22Rv1 (cell line): ENCODE measurements at regions not wholly inside any gene's neighbourhood (a gene's known extent, or its start where the extent isn't known, plus 50 kb on each side); places are given as distances from the start of the nearest gene placed in this dataset.

Experiments used
- H3K27ac ChIP-seq: fragments of 450-650 bp; 2 replicates; pipeline ENCODE4 v1.5.1; 2017
- ZFX ChIP-seq: fragments of 450-650 bp; IDR thresholded peaks from 2 replicates; pipeline ENCODE4 v1.6.1; 2017; ENCODE audit warnings: antibody characterized with exemption, borderline replicate concordance
- TF ChIP-seq, protein P1 (sequence below): fragments of 450-650 bp; IDR thresholded peaks from 2 replicates; pipeline ENCODE4 v1.5.1; 2017; ENCODE audit warnings: mild to moderate bottlenecking

DNA sequence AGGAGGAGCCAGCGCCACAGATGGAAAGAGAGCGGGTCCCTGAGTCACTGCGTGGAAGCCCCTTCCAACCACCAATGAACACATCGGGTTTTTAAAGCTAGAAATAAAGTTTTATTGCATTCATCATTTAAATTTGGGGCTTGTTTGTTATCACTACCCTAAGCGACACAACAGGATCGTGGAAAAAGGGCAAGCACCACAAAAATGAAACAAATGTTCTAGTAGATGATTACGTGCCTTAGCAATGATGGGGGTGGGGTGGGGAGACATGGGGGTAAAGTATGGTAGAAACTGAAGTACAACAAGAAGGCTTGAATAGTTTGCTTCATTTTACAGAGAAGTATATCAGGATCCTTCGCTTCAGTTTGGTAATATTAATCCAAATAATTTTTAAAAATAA lies 221.6 kb upstream of the ATP10A start:
- no peak overlapping the region for H3K27ac ChIP-seq
- TF ChIP-seq, protein P1, sequence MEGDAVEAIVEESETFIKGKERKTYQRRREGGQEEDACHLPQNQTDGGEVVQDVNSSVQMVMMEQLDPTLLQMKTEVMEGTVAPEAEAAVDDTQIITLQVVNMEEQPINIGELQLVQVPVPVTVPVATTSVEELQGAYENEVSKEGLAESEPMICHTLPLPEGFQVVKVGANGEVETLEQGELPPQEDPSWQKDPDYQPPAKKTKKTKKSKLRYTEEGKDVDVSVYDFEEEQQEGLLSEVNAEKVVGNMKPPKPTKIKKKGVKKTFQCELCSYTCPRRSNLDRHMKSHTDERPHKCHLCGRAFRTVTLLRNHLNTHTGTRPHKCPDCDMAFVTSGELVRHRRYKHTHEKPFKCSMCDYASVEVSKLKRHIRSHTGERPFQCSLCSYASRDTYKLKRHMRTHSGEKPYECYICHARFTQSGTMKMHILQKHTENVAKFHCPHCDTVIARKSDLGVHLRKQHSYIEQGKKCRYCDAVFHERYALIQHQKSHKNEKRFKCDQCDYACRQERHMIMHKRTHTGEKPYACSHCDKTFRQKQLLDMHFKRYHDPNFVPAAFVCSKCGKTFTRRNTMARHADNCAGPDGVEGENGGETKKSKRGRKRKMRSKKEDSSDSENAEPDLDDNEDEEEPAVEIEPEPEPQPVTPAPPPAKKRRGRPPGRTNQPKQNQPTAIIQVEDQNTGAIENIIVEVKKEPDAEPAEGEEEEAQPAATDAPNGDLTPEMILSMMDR = no peak
- no peak for TF ChIP-seq ZFX

DNA sequence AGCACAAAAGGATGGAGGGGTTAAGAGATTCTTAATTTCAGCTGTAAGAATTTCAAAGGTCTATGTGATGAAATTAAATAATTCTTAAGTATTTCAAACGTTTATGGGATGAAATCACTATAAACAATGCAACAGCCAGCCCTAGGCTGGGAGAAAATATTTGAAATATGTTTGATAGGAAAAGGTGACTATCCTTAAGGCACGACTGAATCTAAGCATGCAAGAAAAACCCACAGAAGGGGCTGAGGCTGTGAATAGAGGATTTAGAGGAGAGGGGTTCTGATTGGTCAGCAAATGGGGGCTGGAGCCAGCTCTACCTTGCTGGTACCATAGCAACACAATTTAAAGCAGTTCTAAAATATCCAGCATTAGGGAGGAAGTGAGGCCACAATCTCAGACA lies 220.8 kb upstream of the ATP10A start:
- H3K27ac ChIP-seq = no peak overlapping the region
- TF ChIP-seq, protein P1 = no peak
- no peak for TF ChIP-seq ZFX

DNA sequence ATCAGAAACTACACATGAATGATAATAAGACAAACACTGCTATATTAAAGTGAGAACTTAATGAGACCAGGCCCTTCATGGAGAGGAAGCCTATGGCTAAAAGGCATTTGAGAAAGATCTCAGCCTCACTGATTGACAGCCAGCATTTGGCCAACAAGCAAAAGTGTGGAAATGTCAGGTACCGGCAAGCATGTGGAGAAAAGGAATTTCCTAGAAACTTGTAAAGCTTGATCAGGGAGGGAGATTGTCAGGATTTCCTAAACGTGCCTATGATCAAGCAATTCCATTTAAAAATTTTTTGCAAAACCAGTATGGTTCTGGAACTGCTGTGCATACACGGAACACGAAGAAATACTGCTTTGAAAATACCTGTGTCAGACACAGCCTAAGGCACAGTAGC lies 220.3 kb upstream of the ATP10A start:
- no peak overlapping the region for H3K27ac ChIP-seq
- TF ChIP-seq ZFX = no peak
- TF ChIP-seq, protein P1 = no peak

DNA sequence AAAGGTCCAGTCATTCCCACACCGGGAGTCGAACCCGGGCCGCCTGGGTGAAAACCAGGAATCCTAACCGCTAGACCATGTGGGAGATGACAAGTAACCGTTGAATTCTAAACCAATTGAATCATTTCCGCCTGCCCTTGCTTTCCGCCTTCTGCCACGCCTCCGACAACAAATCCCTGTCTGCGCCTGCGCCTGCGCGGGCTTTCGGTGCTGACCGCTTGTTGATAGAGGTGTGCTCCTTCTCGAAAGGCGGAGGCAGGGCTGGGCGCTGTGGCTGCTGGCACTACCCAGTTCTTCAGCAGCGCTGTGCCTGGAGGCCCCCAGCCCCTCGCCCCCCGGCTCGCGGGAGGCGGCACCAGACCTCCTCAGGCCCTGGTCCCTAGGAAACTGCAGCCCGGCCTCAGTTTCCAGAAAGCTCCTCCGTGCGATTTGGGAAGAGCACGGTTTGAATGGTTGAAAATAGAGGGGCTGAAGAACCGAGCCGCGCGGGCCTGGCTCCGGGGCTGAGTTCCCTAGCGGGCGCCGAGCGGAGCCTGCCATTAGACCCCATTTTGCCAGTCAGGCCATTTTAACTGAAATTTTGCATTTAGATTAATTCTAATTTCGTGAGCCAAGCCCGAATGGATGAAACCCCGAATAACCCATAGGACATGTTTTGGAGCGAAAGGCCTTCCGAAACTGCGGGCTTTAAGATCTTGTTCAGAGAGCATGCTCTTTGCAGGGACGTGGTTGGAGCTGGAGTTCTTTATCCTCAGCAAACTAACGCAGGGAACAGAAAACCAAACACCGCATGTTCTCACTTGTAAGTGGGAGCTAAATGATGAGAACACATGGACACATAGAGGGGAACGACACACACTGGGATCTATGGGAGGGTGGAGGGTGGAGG lies 219.3 kb upstream of the ATP10A start:
- TF ChIP-seq ZFX = no peak
- TF ChIP-seq, protein P1 = no peak
- peak overlapping the region; percentile 63 for H3K27ac ChIP-seq

DNA sequence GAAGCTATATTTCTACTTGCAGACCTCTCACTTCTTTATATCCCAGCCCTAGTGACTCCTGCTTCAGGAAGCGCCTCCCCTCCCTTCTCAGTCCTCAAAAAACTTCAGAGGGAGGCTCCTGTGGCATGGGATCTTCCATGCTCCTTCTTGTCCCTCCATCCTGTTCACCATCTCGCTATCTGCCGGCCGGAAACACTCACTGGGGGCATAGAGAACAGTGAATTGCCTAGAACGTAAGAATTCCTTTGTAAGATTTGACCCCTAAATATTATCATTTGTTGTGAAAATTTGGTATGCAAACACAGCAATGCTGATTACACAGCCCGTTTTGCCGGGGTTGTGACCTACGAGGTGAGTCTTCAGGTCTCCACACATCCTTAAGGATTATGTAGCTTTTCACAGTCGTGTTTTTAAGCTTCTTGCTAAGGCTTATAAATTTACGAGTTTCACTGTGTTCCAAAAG lies 218.7 kb upstream of the ATP10A start:
- no peak overlapping the region for H3K27ac ChIP-seq
- no peak for TF ChIP-seq ZFX
- TF ChIP-seq, protein P1 = no peak

DNA sequence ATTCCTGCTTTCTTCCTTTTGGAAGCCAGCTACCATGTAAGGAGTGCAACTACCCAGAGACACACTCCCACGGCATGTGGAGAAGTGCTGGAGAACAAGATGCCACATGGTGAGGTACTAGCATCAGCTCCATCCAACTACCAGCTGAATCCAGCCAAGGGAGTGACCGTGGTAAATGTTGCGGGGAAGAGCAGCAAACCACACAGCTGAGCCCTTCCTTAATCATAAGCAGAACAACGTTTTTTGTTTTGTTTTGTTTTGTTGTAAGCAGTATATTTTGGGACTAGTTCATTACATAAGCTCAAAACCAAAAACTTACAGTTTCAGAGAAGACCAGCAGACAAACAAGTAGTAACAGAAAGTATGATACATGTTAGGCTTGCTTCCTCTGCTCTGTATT lies 212.6 kb upstream of the ATP10A start:
- no peak overlapping the region for H3K27ac ChIP-seq
- TF ChIP-seq, protein P1 = no peak
- no peak for TF ChIP-seq ZFX
